H7 (cell line): ENCODE measurements at regions not wholly inside any gene's neighbourhood (a gene's known extent, or its start where the extent isn't known, plus 50 kb on each side); places are given as distances from the start of the nearest gene placed in this dataset.

ENCODE experiments used
- DNase-seq: peaks from one replicate; pipeline ENCODE4 v3.0.0; 2012
- H3K27me3 ChIP-seq: 2 replicates; pipeline ENCODE4 v1.6.0; 2011; ENCODE audit warnings: mild to moderate bottlenecking, low read length; ENCODE audit not compliant: control insufficient read depth, insufficient read depth
- H3K36me3 ChIP-seq: replicated peaks from 2 replicates; pipeline ENCODE4 v1.5.1; 2011; ENCODE audit warnings: low read length; ENCODE audit not compliant: control insufficient read depth, insufficient read depth
- H3K4me3 ChIP-seq: 2 replicates; pipeline ENCODE4 v1.5.1; 2011; ENCODE audit warnings: low read depth, mild to moderate bottlenecking, control low read depth, low read length, moderate library complexity; ENCODE audit not compliant: insufficient read depth

- DNase-seq, result no peak
- no peaks in the 10 kb centered on the region for H3K36me3 ChIP-seq
- no peaks in the 10 kb centered on the region for H3K27me3 ChIP-seq
- H3K4me3 ChIP-seq, result no peak overlapping the region
These were observed 193.4 kb upstream of the MID1 start for GRCh38 chrX:10813761-10814160.

GRCh38 chrX:10818651-10819050 is 198.3 kb upstream of the MID1 start:
- no peak for DNase-seq
- Histone ChIP-seq H3K4me3 (no peak overlapping the region), H3K27me3 (no peaks in the 10 kb centered on the region), H3K36me3 (no peaks in the 10 kb centered on the region)

GRCh38 chrX:10819973-10820372 is 199.6 kb upstream of the MID1 start:
- Histone ChIP-seq H3K36me3 (no peaks in the 10 kb centered on the region), H3K4me3 (no peak overlapping the region), H3K27me3 (no peaks in the 10 kb centered on the region)
- DNase-seq, result no peak

GRCh38 chrX:10821293-10821692 is 200.9 kb upstream of the MID1 start:
- no peak overlapping the region for H3K4me3 ChIP-seq
- no peak for DNase-seq
- H3K36me3 ChIP-seq, result no peaks in the 10 kb centered on the region
- H3K27me3 ChIP-seq, result no peaks in the 10 kb centered on the region

GRCh38 chrX:10828036-10828435 is 207.7 kb upstream of the MID1 start:
- no peaks in the 10 kb centered on the region for H3K36me3 ChIP-seq
- no peaks in the 10 kb centered on the region for H3K27me3 ChIP-seq
- H3K4me3 ChIP-seq, result no peak overlapping the region
- no peak for DNase-seq

GRCh38 chrX:10828640-10829039 is 208.3 kb upstream of the MID1 start:
- Histone ChIP-seq H3K27me3 (no peaks in the 10 kb centered on the region), H3K4me3 (no peak overlapping the region), H3K36me3 (no peaks in the 10 kb centered on the region)
- no peak for DNase-seq

- Histone ChIP-seq H3K4me3 (no peak overlapping the region), H3K36me3 (no peaks in the 10 kb centered on the region)
- no peak for DNase-seq
These were observed 211.5 kb upstream of the MID1 start for GRCh38 chrX:10831716-10832502.

GRCh38 chrX:10833299-10834169 is 213.1 kb upstream of the MID1 start:
- Histone ChIP-seq H3K36me3 (no peaks in the 10 kb centered on the region), H3K27me3 (no peaks in the 10 kb centered on the region), H3K4me3 (no peak overlapping the region)
- DNase-seq, result peak; percentile 12

More at GRCh38 chrX:10831716-10832502, 211.5 kb upstream of the MID1 start:
- no peaks in the 10 kb centered on the region for H3K27me3 ChIP-seq

GRCh38 chrX:10841579-10841978 is 221.2 kb upstream of the MID1 start:
- Histone ChIP-seq H3K4me3 (no peak overlapping the region), H3K27me3 (no peaks in the 10 kb centered on the region), H3K36me3 (no peaks in the 10 kb centered on the region)
- DNase-seq, result no peak

- no peak for DNase-seq
These were observed 222.3 kb upstream of the MID1 start for GRCh38 chrX:10842646-10843045.

GRCh38 chrX:10847333-10847732 is 226.9 kb upstream of the MID1 start:
- no peaks in the 10 kb centered on the region for H3K27me3 ChIP-seq
- no peak overlapping the region for H3K4me3 ChIP-seq
- no peak for DNase-seq
- H3K36me3 ChIP-seq, result no peaks in the 10 kb centered on the region

More at GRCh38 chrX:10842646-10843045, 222.3 kb upstream of the MID1 start:
- no peaks in the 10 kb centered on the region for H3K36me3 ChIP-seq
- H3K27me3 ChIP-seq, result no peaks in the 10 kb centered on the region
- H3K4me3 ChIP-seq, result no peak overlapping the region

- no peaks in the 10 kb centered on the region for H3K27me3 ChIP-seq
- DNase-seq, result no peak
- H3K36me3 ChIP-seq, result no peaks in the 10 kb centered on the region
- H3K4me3 ChIP-seq, result no peak overlapping the region
These were observed 231.4 kb upstream of the MID1 start for GRCh38 chrX:10851809-10852208.

GRCh38 chrX:10854594-10854993 is 234.2 kb upstream of the MID1 start:
- Histone ChIP-seq H3K27me3 (no peaks in the 10 kb centered on the region), H3K4me3 (no peak overlapping the region), H3K36me3 (no peaks in the 10 kb centered on the region)
- DNase-seq, result peak; percentile 2

- no peaks in the 10 kb centered on the region for H3K36me3 ChIP-seq
- no peak for DNase-seq
- H3K27me3 ChIP-seq, result no peaks in the 10 kb centered on the region
- no peak overlapping the region for H3K4me3 ChIP-seq
These were observed 235.5 kb upstream of the MID1 start for GRCh38 chrX:10855845-10856244.

- H3K27me3 ChIP-seq, result no peaks in the 10 kb centered on the region
- no peak for DNase-seq
- H3K4me3 ChIP-seq, result no peak overlapping the region
- no peaks in the 10 kb centered on the region for H3K36me3 ChIP-seq
These were observed 236.4 kb upstream of the MID1 start for GRCh38 chrX:10856797-10857196.
